Hematopoietic multipotent progenitor cell treated with erythropoietin and hydrocortisone succinate and interleukin-3 and kit ligand, for 8 days (in vitro differentiated cells): ENCODE measurements at regions not wholly inside any gene's neighbourhood (a gene's known extent, or its start where the extent isn't known, plus 50 kb on each side); places are given as distances from the start of the nearest gene placed in this dataset.
"Not testable (repeated sequence)": the region's sequence is repeated elsewhere in the genome, so short reads cannot be mapped to it uniquely, and the experiment has no call there.

ENCODE experiments used
- DNase-seq: peaks from one replicate; pipeline ENCODE4 v3.0.0-alpha.2; 2015

GRCh38 chr4:79266136-79266535, 59.7 kb downstream of the NAA11 start:
- no peak for DNase-seq

- DNase-seq = no peak
These were observed 66.6 kb downstream of the NAA11 start for GRCh38 chr4:79259242-79259641.

DNA sequence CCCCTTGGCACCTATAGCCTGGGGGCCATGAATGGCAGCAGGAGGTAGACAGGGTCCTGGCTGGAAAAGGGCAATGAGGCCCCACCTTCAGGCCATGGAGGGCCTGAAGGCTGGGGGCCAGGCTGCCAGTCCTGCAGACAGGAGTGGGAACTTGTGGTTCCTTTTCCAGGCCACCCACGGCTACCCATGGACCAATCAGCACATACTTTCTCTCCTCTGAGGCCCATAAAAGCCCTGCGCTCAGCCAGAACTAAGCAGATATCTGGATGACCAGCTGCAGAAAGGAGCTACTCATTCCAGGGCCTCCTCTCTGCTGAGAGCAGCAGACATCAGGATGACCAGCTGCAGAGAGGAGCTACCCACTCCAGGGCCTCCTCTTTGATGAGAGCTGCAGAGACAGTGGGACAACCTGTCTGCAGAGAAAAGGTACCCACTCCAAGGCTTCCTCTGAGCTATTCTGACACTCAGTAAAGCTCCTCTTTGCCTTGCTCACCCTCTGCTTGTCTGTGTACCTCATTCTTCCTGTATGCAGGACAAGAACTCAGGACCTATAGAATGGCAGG, 67.2 kb downstream of the NAA11 start:
- no peak for DNase-seq

DNA sequence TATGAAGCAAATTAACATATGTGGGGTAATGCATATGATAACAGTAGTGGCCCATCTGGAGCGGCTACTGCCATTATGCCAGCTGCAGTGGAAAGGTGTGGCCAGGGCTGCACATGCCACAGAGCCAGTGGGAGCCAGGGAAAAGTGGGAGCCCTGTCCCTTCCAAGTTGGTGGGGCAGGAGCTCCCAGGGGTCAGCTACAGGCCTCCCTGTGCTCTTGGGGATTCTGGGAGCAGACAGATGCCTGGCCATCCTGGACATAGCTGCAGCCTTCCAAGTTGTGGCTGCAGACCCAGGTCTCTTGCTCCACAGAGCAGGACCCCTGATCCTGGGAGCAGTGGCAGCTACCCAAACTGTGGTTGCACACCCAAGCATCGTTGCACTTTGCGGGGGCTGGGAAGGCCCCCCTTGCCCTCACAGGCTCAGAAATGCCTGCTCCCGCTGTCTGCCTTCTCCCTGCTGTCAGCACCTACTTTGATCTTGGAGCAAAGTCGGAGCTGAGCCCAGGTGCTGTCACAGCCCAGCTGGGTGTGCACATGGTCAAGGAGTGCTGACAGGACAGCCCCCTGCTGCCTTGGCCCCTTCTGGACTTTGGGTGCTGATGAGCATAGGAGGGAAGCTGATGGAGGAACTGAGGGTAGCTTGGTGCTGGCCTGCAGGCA, 67.8 kb downstream of the NAA11 start:
- no peak for DNase-seq

- DNase-seq = no peak
These were observed 70.1 kb downstream of the NAA11 start for GRCh38 chr4:79255793-79256192.

DNA sequence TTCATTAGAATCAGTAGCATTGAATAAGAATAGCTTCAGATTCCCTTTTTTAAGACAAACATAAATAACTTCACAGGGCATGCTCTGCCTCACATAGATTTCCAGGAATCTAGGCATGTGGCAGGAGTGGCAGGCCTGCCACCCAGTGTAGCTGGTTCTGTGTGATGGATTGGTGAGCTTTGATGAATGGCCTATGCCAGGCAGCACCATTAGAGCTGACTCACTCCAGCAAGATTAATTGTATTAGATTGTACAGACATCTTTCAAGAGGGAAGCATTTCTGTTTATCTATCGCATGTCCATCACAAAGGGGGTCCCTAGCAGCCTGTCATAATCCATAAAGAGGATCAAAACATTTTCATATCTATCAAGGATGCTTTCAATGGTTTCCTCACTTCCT, 71.9 kb downstream of the NAA11 start:
- DNase-seq = no peak

GRCh38 chr4:79253168-79253567, 72.7 kb downstream of the NAA11 start:
- DNase-seq = no peak

DNA sequence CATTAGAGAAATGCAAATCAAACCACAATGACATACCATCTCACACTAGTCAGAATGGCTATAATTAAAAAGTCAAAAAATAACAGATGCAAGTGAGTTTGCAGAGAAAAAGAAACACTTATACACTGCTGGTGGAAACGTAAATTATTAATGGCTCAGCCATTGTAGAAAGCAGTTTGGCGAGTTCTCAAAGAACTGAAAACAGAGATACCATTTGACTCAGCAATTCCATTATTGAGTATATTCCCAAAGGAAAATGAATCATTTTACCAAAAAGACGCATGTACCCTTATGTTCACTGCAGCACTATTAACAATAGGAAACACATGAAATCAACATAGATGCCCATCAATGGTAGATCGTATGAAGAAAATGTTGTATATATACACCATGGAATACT, 75.0 kb downstream of the NAA11 start:
- DNase-seq = no peak

DNA sequence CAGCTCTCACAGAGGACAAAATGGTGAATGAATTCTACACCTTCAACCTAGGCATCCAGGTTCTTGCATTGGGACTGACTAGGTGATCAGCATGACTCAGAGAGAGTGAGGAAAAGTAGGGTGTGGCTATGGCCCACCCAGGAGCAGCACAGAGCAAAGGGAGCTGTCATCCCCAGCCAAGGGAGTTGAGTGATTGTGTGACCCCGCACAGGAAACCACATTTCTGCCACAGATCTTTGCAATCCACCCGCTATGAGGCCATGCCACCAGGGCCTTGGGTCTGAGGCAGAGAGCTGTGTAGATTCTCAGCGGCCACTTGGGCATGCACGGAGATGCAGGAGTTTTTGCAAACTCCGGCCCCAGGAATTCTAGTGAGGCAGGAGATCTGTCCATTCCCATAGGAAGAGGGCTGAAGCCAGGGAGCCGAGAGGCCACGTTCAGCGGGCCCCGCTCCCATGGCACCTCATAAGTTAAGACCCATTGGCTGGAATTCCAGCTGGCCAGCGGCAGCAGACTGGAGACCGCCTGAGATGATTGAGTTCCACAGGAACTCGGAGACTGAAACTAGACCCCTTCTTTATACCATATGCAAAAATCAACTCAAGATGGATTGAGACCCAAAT, 75.9 kb downstream of the NAA11 start:
- peak; percentile 6 for DNase-seq

- DNase-seq = no peak
These were observed 77.3 kb downstream of the NAA11 start for GRCh38 chr4:79248610-79249009.

- DNase-seq = no peak
These were observed 78.0 kb downstream of the NAA11 start for GRCh38 chr4:79247695-79248394.

DNA sequence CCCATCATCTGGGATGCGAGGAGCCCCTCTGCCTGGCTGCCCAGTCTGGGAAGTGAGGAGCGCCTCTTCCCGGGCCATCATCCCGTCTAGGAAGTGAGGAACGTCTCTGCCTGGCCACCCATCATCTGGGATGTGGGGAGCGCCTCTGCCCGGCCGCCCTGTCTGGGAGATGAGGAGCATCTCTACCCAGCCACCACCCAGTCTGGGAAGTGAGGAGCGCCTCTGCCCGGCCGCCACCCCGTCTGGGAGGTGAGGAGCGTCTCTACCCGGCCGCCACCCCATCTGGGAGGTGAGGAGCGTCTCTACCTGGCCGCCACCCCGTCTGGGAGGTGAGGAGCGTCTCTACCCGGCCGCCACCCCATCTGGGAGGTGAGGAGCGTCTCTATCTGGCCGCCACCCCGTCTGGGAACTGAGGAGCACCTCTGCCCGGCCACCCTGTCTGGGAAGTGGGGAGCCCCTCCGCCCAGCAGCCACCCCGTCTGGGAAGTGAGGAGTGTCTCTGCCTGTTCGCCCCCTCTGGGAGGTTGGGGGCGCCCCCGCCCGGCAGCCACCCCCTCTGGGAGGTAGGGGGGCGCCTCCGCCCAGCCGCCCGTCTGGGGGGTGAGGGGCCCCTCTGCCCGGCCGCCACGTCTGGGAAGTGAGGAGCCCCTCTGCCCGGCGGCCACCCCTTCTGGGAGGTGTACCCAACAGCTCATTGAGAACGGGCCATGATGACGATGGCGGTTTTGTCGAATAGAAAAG, 80.5 kb downstream of the NAA11 start:
- DNase-seq = not testable (repeated sequence)

DNA sequence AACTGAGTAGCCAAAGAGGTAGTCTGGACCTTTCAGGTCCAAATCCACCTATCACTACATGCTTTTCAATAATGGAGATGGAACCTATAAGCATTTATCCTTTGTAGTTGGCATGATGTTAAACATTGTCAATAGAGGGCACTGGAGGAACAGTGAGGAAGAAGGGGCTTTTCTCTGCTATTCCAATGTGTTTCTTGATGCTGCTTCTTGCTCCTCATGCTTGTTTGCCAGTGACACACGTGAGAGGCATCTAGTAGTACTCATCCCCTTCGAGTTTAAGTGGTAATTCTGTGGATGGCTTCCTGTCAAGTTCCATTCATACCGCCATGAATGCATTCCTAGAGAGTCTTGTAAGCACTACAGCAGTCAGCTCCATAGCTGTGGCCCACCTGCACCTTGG, 84.0 kb downstream of the NAA11 start:
- DNase-seq = peak; percentile 27

- no peak for DNase-seq
These were observed 88.0 kb downstream of the NAA11 start for GRCh38 chr4:79237851-79238250.

- no peak for DNase-seq
These were observed 89.1 kb downstream of the NAA11 start for GRCh38 chr4:79236785-79237184.

DNA sequence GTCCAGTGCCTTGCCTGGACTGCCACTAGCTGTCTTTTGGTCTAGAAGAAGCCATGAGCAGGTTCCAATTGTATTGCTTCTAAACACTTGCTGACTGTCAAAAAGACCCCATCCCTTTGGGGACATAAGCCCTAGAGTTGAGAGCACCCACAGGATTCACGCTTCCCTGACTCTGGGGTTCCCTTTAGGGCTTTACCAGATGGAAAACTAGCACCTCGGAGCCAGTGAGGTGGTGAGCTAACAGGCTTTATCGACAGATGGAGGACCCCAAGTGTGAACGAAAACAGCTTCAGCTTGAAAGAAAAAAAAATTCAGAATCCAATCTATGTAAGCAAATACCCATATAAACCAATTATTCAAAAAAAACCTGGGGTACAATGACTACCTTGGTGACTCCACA, 90.8 kb downstream of the NAA11 start:
- no peak for DNase-seq

- DNase-seq = no peak
These were observed 92.0 kb downstream of the NAA11 start for GRCh38 chr4:79233820-79234219.

DNA sequence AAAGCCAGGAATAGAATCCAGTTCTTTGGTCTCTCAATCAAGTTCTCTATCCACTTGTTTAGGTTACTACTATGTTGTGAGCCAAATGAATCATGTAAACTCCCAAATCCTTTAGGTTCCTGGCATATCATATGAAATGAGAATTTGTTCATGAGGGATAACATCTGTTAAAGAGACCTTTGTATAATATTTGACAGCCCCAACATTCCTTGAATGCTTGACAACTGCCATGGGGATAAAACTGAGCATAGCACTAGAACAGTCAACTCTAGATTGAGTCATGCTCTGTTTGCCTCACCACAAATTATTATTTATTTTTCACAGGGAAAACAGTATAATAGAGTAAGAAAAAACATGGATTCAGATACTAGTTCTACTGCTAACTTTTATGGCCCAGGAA, 93.3 kb downstream of the NAA11 start:
- DNase-seq = no peak

DNA sequence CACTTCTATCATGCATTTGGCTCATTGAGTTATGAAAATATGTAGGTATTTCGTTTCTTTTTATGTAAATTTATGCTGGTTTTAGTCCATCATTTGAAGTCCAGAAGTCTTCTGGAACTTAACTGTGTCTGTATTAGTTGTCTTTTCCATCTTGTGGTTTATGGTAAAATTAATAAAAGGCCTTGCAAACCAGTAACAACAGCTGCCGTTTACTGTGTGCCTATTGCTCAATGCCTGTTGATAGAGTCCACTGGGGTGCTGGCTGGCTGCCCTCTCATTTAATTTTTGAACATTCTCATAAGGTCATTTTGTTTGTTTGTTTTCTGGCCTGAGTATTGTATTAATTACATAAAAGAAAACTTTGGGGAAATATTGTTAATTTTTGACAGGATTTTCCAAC, 98.0 kb downstream of the NAA11 start:
- no peak for DNase-seq

DNA sequence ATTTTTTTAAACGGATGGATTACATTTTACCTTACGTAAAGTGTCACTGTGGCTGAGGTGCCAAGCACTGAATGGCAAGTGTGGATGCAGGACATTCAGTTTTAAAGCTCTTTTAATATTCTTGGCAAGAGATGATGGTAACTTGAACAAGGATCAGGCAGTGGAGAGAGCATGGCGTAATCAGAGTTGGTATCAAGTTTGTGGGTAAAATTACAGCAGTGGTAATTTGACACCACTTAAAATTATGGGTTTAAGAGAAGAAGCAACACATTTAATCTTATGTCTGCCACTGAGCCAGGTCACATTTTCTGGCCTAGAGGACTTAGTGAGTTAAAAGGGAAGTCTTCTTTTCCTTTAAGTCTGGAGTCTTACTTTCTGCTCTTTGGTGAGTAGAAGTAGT, 100.5 kb downstream of the NAA11 start:
- no peak for DNase-seq

GRCh38 chr4:79224777-79225104, 101.1 kb downstream of the NAA11 start:
- DNase-seq = no peak

DNA sequence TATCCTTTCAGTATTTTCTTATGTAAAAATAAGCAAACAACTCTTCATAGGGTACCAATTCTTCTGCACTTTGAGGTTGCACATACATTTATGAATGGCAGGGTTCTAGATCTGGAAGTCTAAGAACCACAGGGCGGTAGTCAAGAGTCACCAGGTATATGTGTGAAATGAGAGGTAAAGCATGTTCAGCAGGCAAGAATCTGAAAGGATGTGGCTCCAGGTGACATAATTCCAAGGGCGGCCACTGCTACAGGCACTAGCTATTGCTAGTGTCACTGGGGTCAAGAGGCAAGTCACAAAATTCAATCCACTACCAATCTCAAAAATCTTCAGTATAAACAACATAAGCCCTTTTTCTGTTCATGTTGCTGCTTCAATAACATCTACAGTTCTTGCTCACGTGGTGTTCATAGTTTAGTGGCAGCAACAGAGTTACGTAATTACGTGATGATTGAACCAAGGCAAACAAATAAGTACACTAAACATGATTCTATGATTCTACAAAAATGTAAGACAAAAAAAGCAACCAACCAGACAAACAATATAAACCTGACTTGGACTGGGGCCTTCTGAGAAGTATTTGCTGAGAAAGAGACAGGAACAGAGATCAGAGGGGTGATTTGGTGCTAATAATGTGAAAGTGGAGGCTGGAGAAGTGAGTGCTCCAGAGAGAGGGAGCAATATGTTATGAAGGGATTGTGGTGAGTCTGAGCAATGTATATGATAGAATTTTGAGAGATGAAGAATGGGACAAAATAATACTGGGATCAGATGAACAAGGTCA, 101.7 kb downstream of the NAA11 start:
- no peak for DNase-seq

DNA sequence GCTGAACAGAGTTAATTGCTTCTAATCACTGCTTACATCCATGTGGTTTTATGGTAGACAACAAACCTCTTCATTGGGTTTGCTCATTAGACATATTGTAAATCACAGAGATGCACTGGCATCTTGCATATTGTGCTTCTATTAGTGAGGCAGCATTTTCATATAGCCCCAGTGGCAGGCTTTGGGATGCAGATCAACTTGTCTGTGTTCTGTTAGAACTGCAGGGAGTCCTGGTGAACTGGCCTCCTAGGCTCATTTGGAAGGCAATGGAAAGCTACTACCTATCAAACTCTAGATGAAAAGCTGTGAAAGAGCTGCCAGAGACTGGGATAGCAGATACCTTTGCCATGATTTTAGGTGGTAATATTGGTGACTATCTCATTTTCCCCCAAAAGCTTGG, 108.8 kb downstream of the NAA11 start:
- no peak for DNase-seq
